GM12878 (cell line): ENCODE measurements at regions not wholly inside any gene's neighbourhood (a gene's known extent, or its start where the extent isn't known, plus 50 kb on each side); places are given as distances from the start of the nearest gene placed in this dataset.

Experiments used
- BACH1 ChIP-seq: fragments of 450-650 bp; IDR thresholded peaks from 2 replicates; pipeline ENCODE4 v1.6.1; 2017; ENCODE audit warnings: mild to moderate bottlenecking, borderline replicate concordance
- BHLHE40 ChIP-seq, 2 experiments: fragments of 450-650 bp in 1 of 2; IDR thresholded peaks; 2 replicates each; pipeline ENCODE4 v1.6.1; 2011 to 2017; ENCODE audit warnings: low read depth in 2 of 2, borderline replicate concordance in 1 of 2, improper control_type of control experiment in 1 of 2, low read length in 1 of 2, mild to moderate bottlenecking in 1 of 2
- CTCF ChIP-seq, 3 experiments: IDR thresholded peaks in 2 of 3; conservative IDR thresholded peaks in 1 of 3; 2 replicates each; pipeline ENCODE4 v1.5.1; 2011; ENCODE audit warnings: low read depth in 3 of 3, low read length in 3 of 3, mild to moderate bottlenecking in 3 of 3, control low read depth in 2 of 3, moderate library complexity in 2 of 3, inconsistent platforms in 1 of 3, mixed read lengths in 1 of 3; ENCODE audit not compliant: control insufficient read depth in 2 of 3, insufficient read depth in 1 of 3; ENCODE audit errors: extremely low read depth in 1 of 3
- ETV6 ChIP-seq, 2 experiments: fragments of 450-650 bp in 1 of 2; IDR thresholded peaks in 1 of 2; conservative IDR thresholded peaks in 1 of 2; 2 replicates each; pipeline ENCODE4 v1.6.1; 2014; ENCODE audit warnings: antibody characterized with exemption in 1 of 2, borderline replicate concordance in 1 of 2, low read depth in 1 of 2, mild to moderate bottlenecking in 1 of 2, moderate library complexity in 1 of 2
- FOXM1 ChIP-seq: IDR thresholded peaks from 2 replicates; pipeline ENCODE4 v1.6.1; 2012; ENCODE audit warnings: low read depth, mild to moderate bottlenecking, inconsistent platforms, low read length, moderate library complexity
- IRF5 ChIP-seq: fragments of 450-650 bp; IDR thresholded peaks from 2 replicates; pipeline ENCODE4 v1.6.1; 2017; ENCODE audit warnings: borderline replicate concordance
- KLF5 ChIP-seq: fragments of 450-650 bp; IDR thresholded peaks from 2 replicates; pipeline ENCODE4 v1.6.1; 2014; ENCODE audit warnings: mild to moderate bottlenecking; ENCODE audit not compliant: partially characterized antibody
- MLLT1 ChIP-seq: fragments of 450-650 bp; IDR thresholded peaks from 2 replicates; pipeline ENCODE4 v1.6.1; 2016; ENCODE audit warnings: mild to moderate bottlenecking
- NKRF ChIP-seq: fragments of 450-650 bp; conservative IDR thresholded peaks from 2 replicates; pipeline ENCODE4 v1.6.1; 2017; ENCODE audit warnings: mild to moderate bottlenecking, moderate library complexity
- NR2C1 ChIP-seq: fragments of 450-650 bp; IDR thresholded peaks from 2 replicates; pipeline ENCODE4 v1.6.1; 2017; ENCODE audit warnings: antibody characterized with exemption, mild to moderate bottlenecking, moderate library complexity
- PML ChIP-seq: IDR thresholded peaks from 2 replicates; pipeline ENCODE4 v1.6.1; 2012; ENCODE audit warnings: low read length, inconsistent platforms
- SMC3 ChIP-seq: IDR thresholded peaks from 2 replicates; pipeline ENCODE4 v1.6.1; 2011; ENCODE audit warnings: low read length, improper control_type of control experiment, borderline replicate concordance
- SREBF1 ChIP-seq: IDR thresholded peaks from 2 replicates; pipeline ENCODE4 v1.6.1; 2012; ENCODE audit warnings: mild to moderate bottlenecking, low read length
- TCF12 ChIP-seq: IDR thresholded peaks from 2 replicates; pipeline ENCODE4 v1.6.1; 2011; ENCODE audit warnings: low read depth, mild to moderate bottlenecking, low read length
- TCF3 ChIP-seq: IDR thresholded peaks from 2 replicates; pipeline ENCODE4 v1.6.1; 2012; ENCODE audit warnings: low read depth, mild to moderate bottlenecking, low read length, borderline replicate concordance; ENCODE audit not compliant: insufficient read depth
- ZNF384 ChIP-seq: IDR thresholded peaks from 2 replicates; pipeline ENCODE4 v1.6.1; 2012; ENCODE audit warnings: low read depth, mild to moderate bottlenecking, low read length, improper control_type of control experiment, borderline replicate concordance

- TF ChIP-seq CTCF (IDR thresholded peaks at IDR 0.05 in 2 of 3, conservative IDR thresholded peaks at IDR 0.05 in 1 of 3; ENCODE audit: control insufficient read depth in 2 of 3, extremely low read depth in 1 of 3, insufficient read depth in 1 of 3, low read depth in 3 of 3, low read length in 3 of 3): no peak
- peak; percentile 71; the same call in 1 of the 2 replicates for TF ChIP-seq FOXM1
- no peak for TF ChIP-seq MLLT1
- 0 out of 2 replicates have a peak, but pooled peaks have one; percentile 13 for TF ChIP-seq TCF12
- TF ChIP-seq SMC3: no peak
- no peak for TF ChIP-seq NKRF
- peak in 1 of 2 experiments; percentile 65; a peak in 1 of 4 replicates for TF ChIP-seq ETV6 (conservative IDR thresholded peaks at IDR 0.05 in 1 of 2, IDR thresholded peaks at IDR 0.05 in 1 of 2; ENCODE audit: borderline replicate concordance in 1 of 2, low read depth in 1 of 2)
- no peak for TF ChIP-seq IRF5
- no peak for TF ChIP-seq BHLHE40 (IDR thresholded peaks at IDR 0.05; ENCODE audit: borderline replicate concordance in 1 of 2, low read depth in 2 of 2, low read length in 1 of 2)
- TF ChIP-seq NR2C1: no peak
- TF ChIP-seq KLF5: no peak
- no peak for TF ChIP-seq TCF3
- no peak for TF ChIP-seq ZNF384
- TF ChIP-seq BACH1: no peak; the same call in 1 of the 2 replicates
- TF ChIP-seq SREBF1: no peak
- no peak; the same call in 1 of the 2 replicates for TF ChIP-seq PML
Measured at GRCh38 chr13:44868397-44868796, 120.9 kb downstream of the NUFIP1 start (continued).
